GM20000 (cell line): ENCODE measurements at regions not wholly inside any gene's neighbourhood (a gene's known extent, or its start where the extent isn't known, plus 50 kb on each side); places are given as distances from the start of the nearest gene placed in this dataset.

Experiments
- DNase-seq: peaks from one replicate; pipeline ENCODE4 v3.0.0; 2012; ENCODE audit warnings: low spot score
- TF ChIP-seq, protein P1 (sequence below): IDR thresholded peaks from 2 replicates; pipeline ENCODE4 v1.5.1; 2012; ENCODE audit warnings: mild to moderate bottlenecking, control low read depth; ENCODE audit errors: extremely low read depth, missing control alignments

DNA sequence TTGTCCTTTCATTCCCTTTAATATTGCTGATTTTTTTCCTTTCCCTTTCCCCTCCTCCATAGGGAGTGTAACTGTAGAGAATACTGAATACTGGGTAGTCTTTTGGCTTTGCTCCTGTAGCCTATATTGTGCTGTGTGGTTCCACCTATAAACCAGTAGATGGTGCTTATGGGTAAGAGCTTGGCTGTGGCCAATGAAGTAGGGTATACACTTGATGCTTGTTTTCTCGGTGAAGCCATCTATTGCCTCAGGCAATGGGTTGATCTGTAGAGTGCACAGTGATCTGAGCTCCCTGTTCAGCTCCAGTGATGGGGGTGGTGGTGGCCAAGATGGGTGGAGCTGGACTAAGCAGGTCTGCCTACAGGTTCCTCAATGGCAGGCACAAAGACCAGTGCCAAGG, 203.3 kb upstream of the IMPG1 start:
- TF ChIP-seq, protein P1, sequence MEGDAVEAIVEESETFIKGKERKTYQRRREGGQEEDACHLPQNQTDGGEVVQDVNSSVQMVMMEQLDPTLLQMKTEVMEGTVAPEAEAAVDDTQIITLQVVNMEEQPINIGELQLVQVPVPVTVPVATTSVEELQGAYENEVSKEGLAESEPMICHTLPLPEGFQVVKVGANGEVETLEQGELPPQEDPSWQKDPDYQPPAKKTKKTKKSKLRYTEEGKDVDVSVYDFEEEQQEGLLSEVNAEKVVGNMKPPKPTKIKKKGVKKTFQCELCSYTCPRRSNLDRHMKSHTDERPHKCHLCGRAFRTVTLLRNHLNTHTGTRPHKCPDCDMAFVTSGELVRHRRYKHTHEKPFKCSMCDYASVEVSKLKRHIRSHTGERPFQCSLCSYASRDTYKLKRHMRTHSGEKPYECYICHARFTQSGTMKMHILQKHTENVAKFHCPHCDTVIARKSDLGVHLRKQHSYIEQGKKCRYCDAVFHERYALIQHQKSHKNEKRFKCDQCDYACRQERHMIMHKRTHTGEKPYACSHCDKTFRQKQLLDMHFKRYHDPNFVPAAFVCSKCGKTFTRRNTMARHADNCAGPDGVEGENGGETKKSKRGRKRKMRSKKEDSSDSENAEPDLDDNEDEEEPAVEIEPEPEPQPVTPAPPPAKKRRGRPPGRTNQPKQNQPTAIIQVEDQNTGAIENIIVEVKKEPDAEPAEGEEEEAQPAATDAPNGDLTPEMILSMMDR = no peak
- no peak for DNase-seq

DNA sequence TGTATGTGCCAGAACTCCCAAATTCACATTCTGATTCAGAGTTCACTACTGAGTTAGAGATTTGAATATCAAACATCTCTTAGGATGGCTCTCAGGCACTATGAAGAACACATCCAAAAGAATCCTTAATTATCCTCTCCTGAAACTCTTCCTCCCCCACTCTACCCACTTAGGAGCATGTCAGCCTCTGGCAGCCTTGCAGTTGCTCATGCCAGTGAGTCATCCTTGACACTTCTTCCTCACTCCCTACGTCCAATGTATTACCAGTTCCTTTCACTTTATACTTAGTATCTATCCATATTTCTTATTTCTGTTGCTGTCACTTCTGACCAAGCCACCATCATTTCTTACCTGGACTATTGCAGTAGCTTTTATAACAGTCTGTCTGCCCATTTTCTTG, 192.0 kb upstream of the IMPG1 start:
- TF ChIP-seq, protein P1 = no peak
- no peak for DNase-seq

DNA sequence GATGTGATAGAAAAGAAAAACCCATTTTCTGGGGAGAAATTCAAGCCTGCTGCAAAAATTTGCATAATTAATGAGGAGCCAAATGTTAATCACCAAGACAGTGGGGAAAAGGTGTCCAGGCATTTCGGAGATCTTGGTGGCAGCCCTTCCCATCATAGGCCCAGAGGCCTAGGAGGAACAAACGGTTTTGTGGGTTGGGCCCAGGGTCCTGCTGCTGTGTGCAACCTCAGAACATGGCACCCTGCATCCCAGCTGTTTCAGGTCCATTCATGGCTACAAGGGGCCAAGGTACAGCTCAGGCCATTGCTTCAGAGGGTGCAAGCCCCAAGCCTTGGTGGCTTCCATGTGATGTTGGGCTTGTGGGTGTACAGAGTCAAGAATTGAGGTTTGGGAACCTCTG, 189.8 kb upstream of the IMPG1 start:
- DNase-seq = no peak
- TF ChIP-seq, protein P1 = no peak

DNA sequence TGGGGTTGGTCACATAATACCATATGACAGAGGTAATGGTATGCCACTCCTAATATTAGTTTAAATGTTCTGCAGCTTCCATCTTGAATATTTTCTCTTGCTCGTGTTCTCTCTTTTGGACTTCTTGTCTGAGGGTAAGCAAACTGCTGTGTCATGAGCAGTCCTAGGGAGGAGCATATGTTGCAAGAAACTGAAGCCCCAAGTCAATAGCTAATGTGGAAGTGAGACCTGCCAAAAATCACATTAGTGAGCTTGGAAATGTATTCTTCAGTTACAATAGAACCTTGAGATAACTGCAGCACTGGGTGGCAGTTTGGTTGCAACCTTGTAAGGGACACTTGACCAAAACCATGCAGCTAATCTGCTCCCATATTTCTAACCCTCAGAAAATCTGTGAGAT, 178.2 kb upstream of the IMPG1 start:
- TF ChIP-seq, protein P1 = no peak
- no peak for DNase-seq

DNA sequence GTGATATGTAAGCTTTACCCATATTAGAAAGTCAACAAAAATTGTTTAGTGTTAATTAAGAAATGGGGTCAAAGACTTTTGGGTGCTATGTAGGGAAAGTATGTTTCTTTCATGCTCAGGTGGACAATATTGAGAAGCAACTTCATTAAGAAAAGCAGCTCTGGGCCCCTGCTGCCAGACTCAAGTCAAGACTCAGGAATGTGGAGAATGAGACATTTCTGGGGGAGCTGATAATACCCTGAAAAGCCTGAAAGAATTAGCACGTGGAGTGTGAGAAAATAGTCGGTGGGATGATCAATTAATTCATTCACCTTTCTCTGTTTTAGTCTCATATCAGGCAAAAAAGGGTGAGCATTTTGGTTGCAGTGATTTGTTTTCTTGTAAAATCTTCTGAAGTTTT, 175.1 kb upstream of the IMPG1 start:
- TF ChIP-seq, protein P1 = no peak
- DNase-seq = no peak

DNA sequence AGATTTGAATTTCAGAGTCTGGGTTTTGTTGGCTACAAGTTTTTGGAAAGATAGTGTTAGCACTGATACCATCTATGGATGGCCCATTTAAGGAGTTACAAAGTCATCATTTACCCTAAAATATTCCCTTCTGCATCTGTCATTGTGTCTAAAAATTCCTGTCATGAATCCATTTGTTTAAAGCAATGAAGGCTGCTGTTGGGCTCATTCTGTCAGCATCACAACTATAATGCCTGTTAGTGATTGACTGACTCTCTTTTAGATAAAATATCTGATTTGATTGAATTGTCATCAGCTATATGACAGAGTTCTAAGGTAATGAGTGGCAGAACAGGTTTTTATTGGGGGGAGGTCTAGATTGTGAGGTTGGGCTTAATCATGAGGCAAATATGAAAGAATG, 167.6 kb upstream of the IMPG1 start:
- TF ChIP-seq, protein P1 = no peak
- DNase-seq = no peak

DNA sequence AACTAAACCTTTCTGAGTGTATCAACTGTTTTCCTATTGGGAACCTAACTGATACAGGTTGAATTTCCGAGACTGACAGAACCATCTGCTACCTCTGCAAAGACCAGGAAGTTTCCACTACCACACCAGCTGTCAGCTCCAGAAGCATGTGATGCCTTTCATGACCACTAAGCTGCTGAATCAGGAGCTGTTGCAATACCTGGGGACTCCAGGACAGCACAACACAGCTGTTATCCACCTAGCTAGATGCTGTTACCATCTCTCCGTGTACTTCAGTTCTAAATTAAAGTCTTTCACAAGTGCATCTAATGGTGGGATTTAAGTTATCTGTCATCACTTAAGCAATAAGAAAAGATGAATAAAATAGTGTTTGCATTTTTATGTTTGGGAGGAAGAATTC, 158.2 kb upstream of the IMPG1 start:
- TF ChIP-seq, protein P1 = no peak
- DNase-seq = no peak
